Colonic mucosa (tissue), 4 donors: ENCODE measurements at regions not wholly inside any gene's neighbourhood (a gene's known extent, or its start where the extent isn't known, plus 50 kb on each side); places are given as distances from the start of the nearest gene placed in this dataset.

Experiments used
- DNase-seq: peaks from one replicate; pipeline ENCODE4 v3.0.0-alpha.2; 2020
- H3K27ac ChIP-seq: fragments of 200-600 bp; one replicate; pipeline ENCODE4 v1.8.0; 2021
- H3K27me3 ChIP-seq: fragments of 200-600 bp; one replicate; pipeline ENCODE4 v1.8.0; 2021
- H3K36me3 ChIP-seq: fragments of 200-600 bp; one replicate; pipeline ENCODE4 v1.8.0; 2021
- H3K4me1 ChIP-seq: fragments of 200-600 bp; one replicate; pipeline ENCODE4 v1.8.0; 2021; ENCODE audit warnings: mild to moderate bottlenecking
- H3K4me3 ChIP-seq: fragments of 200-600 bp; one replicate; pipeline ENCODE4 v1.8.0; 2021
- H3K9ac ChIP-seq, 2 donors: one replicate each; pipeline ENCODE4 v1.7.0; 2013; ENCODE audit warnings: control low read depth in 2 of 2, low read depth in 2 of 2, low read length in 2 of 2
- H3K9me3 ChIP-seq: fragments of 200-600 bp; one replicate; pipeline ENCODE4 v1.8.0; 2021
- CTCF ChIP-seq: fragments of 200-600 bp; IDR thresholded peaks from one replicate; pipeline ENCODE4 v1.8.0; 2022; ENCODE audit warnings: antibody characterized with exemption, mild to moderate bottlenecking
- intact Hi-C: fragments of 100-400 bp; cut with DNase I; formaldehyde crosslinking; loops from one replicate; pipeline ENCODE4 v1.14.1; 2022
- donor health status: healthy.
- donor health status: DM: no; HTN: no; CAD: no.
- donor health status: DM: no; HTN: no; CAD: no.

GRCh38 chr20:5377484-5377883 is 60.7 kb upstream of the PROKR2 start:
- no peaks in the 10 kb centered on the region for H3K36me3 ChIP-seq
- TF ChIP-seq CTCF, result no peak
- no peak overlapping the region for H3K9ac ChIP-seq
- no peak overlapping the region for H3K27ac ChIP-seq
- no peak for DNase-seq
- no peaks in the 10 kb centered on the region for H3K27me3 ChIP-seq
- H3K4me1 ChIP-seq, result no peaks in the 10 kb centered on the region
- intact Hi-C loops, result no loop called here
- H3K4me3 ChIP-seq, result no peak overlapping the region
- H3K9me3 ChIP-seq, result no peaks in the 10 kb centered on the region

- no peaks in the 10 kb centered on the region for H3K36me3 ChIP-seq
- intact Hi-C loops, result no loop called here
- no peak for TF ChIP-seq CTCF
- H3K9me3 ChIP-seq, result no peaks in the 10 kb centered on the region
- no peak overlapping the region for H3K9ac ChIP-seq
- H3K27ac ChIP-seq, result no peak overlapping the region
- H3K4me3 ChIP-seq, result no peak overlapping the region
- H3K4me1 ChIP-seq, result no peaks in the 10 kb centered on the region
- H3K27me3 ChIP-seq, result no peaks in the 10 kb centered on the region
- no peak for DNase-seq
Measured at GRCh38 chr20:5376228-5376627, 59.5 kb upstream of the PROKR2 start.

GRCh38 chr20:5374171-5374570 is 57.4 kb upstream of the PROKR2 start:
- no peaks in the 10 kb centered on the region for H3K4me1 ChIP-seq
- no peak for TF ChIP-seq CTCF
- intact Hi-C loops, result no loop called here
- H3K4me3 ChIP-seq, result no peak overlapping the region
- H3K27me3 ChIP-seq, result no peaks in the 10 kb centered on the region
- H3K36me3 ChIP-seq, result no peaks in the 10 kb centered on the region
- DNase-seq, result no peak
- no peaks in the 10 kb centered on the region for H3K9me3 ChIP-seq
- no peak overlapping the region for H3K27ac ChIP-seq
- no peak overlapping the region for H3K9ac ChIP-seq

GRCh38 chr20:5372371-5372770 is 55.6 kb upstream of the PROKR2 start:
- no peak for DNase-seq
- Histone ChIP-seq H3K4me1 (no peaks in the 10 kb centered on the region), H3K9me3 (no peaks in the 10 kb centered on the region), H3K36me3 (no peaks in the 10 kb centered on the region), H3K9ac (no peak overlapping the region), H3K27ac (no peak overlapping the region), H3K4me3 (no peak overlapping the region), H3K27me3 (no peaks in the 10 kb centered on the region)
- no peak for TF ChIP-seq CTCF
- intact Hi-C loops, result no loop called here

GRCh38 chr20:5369629-5370028 is 52.9 kb upstream of the PROKR2 start:
- intact Hi-C loops, result no loop called here

More at GRCh38 chr20:5369629-5370028, 52.9 kb upstream of the PROKR2 start:
- Histone ChIP-seq H3K9me3 (no peaks in the 10 kb centered on the region), H3K9ac (no peak overlapping the region), H3K4me3 (no peak overlapping the region), H3K27me3 (no peaks in the 10 kb centered on the region), H3K27ac (no peak overlapping the region), H3K36me3 (no peaks in the 10 kb centered on the region), H3K4me1 (no peaks in the 10 kb centered on the region)
- no peak for TF ChIP-seq CTCF
- DNase-seq, result no peak
